ENCODE measurements at regions not wholly inside any gene's neighbourhood (a gene's known extent, or its start where the extent isn't known, plus 50 kb on each side); places are given as distances from the start of the nearest gene placed in this dataset.
"Not testable (repeated sequence)": the region's sequence is repeated elsewhere in the genome, so short reads cannot be mapped to it uniquely, and the experiment has no call there.

DNA sequence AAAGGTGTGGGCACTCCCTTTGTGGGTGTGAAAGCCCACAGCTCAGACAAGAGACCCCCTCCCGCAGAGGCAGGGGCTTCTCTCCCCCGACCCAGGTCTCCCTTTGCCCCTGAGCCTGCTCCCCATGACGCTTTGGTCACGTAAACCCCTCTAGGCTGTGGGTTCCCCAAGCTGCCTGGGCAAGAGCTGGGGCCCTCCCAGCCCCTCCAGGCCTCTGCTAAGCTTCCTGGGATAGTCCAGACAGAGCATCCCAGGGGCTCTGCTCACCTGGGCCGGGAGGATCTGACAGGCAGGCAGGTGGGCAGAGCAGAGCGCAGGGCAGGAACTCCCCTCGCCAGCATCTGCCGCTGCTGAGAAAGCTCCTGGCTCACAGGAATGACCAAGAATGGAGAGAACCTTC, 177.3 kb downstream of the BANP start:
- DNase-seq (ENCODE audit: low read depth, low spot score) = no peak

DNA sequence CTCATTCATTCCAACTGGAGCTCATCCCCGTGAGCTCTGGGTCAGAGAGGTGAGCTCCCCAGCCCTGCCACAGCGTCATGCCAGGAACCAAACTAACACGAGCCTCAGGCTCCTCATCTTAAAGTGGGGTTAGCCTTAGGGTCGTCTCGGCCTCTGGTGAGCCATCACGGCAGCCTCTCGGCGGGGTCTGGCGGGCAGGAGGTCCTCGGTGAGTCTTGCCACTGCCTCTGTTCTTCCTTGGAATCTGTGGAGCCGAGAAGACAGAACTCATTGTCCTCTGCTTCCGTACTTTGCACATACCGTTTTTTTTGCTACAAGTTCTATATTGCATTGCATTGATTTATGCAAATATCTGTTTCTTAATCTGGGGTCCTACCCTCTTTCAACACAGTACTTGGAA, 177.9 kb downstream of the BANP start:
- not testable (repeated sequence) for DNase-seq (ENCODE audit: low read depth, low spot score)

DNA sequence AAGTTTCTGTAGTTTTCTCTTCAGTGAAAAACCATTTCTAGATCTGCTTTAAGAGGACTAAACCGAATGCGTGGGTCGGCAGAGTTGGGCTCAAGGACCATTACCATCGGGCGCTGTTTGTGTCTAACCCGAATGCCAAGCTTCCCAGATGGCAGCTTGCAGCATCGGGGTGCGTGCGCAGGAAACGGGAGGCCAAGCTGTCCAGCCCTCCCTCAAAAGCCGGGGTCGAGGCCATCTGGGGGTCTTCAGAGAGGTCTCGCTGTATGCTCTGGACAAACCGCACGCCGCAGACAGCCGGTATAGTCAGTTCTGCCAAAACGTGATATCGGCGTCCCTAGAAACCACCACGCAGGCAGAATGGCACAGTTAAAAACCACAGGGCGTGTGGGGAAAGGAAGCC, 178.8 kb downstream of the BANP start:
- DNase-seq (ENCODE audit: low read depth, low spot score) = no peak

DNA sequence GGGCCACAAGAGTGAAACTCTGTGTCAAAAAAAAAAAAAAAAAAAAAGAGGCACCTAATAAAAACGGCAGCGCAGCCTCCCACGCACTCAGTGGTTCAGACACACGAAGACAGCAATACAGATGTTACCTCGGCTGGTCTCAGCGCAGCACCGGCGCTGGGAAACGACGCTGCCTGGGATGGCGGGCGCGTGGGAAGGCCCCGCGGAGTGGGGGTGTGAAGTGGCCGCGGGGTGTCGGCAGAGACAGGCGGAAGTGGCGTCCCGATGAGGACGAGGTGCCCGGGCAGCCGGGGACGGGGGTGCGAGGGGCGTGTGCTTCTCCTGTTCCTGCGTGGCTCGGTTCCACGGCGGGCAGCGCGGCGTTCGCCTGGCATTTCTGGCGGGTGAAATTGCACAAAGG, 179.4 kb downstream of the BANP start:
- DNase-seq (ENCODE audit: low read depth, low spot score) = no peak

DNA sequence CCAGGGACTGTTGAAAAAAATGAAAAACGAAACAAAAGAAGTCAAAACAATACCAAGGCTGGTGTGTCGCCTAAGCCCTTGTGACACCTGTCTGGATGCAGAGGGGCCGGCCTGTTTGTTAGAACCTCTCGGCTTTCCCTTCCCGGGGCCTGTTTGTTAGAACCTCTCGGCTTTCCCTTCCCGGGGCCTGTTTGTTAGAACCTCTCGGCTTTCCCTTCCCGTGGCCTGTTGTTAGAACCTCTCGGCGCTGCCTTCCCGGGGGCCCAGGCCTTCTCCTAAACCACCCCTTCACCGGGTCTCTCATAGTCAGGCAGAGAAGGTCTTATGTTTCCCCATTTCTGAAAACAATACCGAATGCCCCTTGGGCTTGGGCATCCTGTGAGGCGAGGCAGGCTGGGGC, 180.0 kb downstream of the BANP start:
- DNase-seq (ENCODE audit: low read depth, low spot score) = no peak

DNA sequence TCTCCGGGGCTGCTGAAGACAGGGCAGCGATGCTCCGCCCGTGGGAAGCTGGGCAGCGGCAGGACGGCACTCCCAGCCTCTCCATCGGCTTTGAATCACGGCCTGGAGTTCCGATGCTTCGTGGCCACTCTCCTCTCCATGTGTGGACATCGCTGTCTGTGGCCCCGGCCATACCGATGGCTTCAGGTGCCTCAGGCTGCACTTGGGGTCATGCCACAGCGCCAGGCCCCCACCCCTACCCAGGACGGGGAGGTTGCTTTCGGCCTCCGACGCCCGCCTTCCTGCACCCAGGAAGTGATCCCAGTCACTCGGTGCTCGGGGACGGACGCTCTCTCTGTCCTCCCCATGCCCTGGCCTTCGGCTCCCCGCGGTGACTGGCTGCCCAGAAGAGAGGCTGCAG, 180.7 kb downstream of the BANP start:
- DNase-seq (ENCODE audit: low read depth, low spot score) = no peak

DNA sequence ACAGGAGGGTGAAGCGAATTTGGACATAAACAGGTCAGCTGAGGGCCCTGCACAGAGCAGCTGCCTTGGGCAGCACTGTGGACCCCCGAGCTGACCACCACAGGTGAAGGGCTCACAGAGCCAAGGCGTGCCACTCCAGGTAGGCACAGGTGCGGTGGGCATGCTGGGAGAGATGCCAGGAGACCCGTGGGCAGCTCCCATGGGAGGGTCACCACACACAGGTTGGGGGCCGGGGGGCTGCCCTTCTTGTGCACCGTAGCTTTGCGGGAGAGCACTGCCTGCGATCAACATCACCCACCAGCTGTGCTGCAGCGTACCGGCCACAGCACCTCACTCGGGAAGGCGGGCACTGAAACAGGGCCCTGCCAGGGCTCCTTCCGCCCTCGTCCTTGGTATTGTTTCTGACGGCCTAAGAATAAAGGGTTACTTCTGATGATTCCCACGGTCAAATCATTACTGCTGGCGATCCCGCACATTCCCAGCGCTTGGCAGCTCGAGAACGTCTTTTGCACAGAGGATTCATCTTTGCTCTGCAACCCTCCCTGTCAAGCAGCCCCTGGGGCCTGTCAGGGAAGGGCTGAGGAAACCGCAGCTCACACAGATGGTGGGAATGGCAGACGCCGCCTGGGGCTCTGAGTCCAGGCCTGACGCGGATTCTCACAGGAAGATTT, 181.7 kb downstream of the BANP start:
- DNase-seq (ENCODE audit: low read depth, low spot score) = no peak

DNA sequence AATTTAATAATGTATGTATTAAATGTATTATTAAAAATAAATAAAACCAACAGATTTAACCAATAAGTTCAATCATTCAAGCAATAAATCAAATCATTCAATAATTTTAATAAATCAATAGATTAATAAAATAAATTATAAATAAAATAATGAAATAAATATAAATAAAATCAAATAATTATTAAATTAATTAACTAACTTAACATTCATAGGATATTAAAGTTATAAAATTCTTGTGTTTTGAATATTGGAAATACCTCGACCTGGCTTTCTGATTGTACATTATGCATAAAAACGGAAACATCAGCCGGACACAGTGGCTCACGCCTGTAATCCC, 182.2 kb downstream of the BANP start:
- DNase-seq (ENCODE audit: low read depth, low spot score) = no peak

DNA sequence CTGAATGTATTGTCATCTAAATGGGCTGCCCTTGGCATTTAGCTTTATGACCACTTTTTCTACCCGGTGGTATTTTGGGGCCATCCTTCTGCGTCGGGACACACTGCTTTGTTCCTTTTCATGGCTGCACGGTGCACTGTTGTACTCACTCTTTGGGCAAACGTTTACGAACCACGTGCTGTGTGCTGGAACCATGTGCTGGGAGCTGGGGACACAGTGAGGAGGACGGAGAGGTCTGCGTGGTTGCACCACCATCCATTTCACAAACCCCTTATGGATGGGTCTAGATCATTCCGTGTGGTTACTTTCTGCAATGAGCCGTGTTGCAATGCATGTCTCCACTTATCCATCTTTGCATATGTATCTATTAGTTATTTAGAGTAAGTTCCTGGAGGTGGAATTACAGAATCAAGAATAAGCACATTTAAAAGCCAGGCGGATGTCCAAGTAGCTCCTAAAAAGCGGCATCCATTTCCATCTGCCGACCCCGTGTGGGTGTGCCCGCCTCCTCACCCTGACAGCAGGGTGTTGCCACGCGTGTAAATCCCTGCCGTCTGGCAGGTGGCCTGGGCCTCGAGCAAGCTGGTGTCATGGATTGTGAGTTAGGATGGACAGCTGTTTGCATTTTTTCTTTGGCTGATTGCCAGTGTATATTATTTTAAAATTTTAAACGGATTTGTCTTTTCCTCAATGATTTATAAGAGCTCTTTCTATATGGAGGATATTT, 183.1 kb downstream of the BANP start:
- not testable (repeated sequence) for DNase-seq (ENCODE audit: low read depth, low spot score)

DNA sequence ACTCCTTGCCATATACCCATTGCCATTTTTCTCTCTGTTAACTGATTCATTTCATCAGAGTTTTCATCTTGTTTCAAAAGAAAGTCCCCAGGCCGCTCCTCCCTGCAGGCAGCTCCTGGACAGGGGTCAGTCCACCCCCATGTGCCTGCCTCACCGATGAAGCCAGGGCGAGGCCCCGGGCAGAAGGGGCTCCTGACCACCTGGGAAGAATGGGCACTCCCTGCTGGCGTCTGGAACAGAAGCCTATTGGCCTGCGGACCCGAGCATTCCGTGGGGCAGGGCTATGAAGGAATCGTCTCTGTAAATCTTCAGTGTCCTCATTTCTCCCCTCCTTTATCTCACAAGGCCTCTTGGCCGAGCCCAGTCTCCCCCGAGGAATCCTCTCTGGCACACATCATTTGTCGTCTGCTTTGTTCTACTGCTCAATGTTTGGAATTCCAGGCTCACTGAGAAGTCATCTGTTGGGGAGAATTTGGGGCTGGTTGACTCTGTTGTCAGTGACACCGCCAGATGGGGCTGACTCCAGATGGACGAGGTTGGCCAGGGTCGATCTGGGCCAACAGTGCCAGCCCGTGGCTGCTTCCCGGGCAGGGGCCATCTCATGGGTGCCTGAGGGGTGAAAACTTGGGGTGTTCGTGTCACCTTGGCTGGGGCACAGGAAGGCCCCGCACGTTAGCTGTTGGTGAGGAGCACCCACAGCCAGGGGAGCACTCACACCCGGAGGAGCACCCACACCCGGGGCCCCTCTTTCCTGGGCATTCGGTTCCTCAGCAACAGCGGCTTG, 183.9 kb downstream of the BANP start:
- DNase-seq (ENCODE audit: low read depth, low spot score) = not testable (repeated sequence)

DNA sequence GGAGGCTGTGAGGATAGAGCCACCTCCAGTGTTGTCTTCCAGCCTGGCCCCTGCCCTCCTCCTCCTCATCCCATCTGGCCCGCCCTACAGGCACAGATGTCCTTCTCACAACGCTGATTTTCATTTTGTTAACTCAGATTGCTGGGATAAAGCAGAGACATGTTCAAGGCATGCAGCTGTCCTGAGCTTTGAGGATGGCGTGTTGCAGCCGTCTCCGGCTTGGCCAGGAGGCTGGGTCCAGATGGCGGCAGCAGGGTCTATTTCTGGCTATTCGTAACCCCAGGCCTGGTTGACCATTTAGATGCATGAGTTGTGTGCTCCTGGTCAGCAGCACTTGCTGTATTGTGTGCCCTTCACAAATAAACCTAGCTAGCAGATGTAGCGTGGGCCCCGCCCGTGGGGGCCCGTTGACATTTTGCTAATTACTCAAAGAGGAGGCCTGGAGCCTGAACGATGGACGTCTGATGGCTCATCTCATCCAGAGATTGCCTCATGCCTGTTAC, 185.0 kb downstream of the BANP start:
- DNase-seq (ENCODE audit: low read depth, low spot score) = not testable (repeated sequence)

DNA sequence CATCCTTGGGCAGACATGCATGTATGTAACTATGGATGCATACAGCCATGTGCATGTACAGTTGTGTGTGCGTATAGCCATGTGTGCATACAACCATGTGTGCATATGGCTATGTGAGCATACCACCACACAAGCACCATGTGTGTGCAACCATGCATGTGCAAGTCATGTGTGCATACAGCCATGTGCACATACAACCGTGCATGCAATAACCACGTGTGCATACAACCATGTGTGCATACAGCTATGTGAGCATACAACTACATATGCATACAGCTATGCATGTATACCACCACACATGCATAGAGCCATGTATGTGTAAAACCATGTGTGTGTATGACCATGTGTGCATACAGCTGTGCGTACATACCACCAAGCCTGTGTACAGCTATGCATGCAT, 185.7 kb downstream of the BANP start:
- not testable (repeated sequence) for DNase-seq (ENCODE audit: low read depth, low spot score)

DNA sequence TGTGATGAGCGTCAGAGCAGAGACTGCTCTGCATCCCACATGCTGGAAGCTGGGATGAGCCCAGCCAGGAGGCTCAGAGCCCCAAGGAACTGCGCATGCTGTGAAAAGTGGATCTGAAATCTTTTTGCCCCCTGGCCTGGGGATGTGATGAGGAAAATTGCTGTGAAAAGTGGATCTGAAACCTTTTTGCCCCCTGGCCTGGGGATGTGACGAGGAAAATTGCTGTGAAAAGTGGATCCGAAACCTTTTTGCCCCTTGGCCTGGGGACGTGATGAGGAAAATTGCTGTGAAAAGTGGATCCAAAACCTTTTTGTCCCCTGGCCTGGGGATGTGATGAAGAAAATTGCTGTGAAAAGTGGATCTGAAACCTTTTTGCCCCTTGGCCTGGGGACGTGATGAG, 187.9 kb downstream of the BANP start:
- DNase-seq (ENCODE audit: low read depth, low spot score) = not testable (repeated sequence)

DNA sequence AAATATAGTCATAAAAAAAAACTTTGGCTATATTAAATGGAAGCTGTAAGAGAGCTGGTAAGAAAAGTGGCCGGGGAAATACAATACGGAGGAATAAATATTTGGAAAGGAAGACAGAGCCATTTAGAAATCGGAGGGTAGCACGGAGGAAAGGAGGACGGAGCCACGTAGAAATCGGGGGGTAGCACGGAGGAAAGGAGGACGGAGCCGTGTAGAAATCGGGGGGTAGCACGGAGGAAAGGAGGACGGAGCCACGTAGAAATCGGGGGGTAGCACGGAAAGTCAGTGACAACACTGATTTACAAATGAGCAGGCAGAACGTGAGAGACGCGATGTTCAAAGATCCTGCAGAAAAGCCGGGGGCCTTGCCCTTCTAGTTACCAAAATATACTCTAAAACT, 189.0 kb downstream of the BANP start:
- not testable (repeated sequence) for DNase-seq (ENCODE audit: low read depth, low spot score)

DNA sequence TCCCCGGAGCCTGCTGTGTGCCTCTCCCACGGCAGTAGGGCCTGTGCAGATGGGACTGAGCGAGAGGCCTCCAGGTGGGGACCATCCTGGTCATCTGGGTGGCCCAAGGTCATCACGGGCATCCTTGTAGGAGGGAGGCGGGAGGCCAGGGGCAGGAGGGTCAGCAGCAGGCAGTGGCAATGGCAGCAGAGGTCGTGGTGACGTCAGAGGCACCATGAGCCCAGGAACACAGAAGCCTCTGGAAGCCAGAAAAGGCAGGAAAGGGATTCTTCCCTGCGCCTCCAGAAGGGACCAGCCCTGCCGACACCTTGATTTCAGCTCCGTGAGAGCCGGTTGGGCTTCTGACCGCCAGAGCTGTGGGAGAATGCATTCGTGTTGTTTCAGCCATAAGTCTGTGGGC, 190.3 kb downstream of the BANP start:
- DNase-seq (ENCODE audit: low read depth, low spot score) = no peak

DNA sequence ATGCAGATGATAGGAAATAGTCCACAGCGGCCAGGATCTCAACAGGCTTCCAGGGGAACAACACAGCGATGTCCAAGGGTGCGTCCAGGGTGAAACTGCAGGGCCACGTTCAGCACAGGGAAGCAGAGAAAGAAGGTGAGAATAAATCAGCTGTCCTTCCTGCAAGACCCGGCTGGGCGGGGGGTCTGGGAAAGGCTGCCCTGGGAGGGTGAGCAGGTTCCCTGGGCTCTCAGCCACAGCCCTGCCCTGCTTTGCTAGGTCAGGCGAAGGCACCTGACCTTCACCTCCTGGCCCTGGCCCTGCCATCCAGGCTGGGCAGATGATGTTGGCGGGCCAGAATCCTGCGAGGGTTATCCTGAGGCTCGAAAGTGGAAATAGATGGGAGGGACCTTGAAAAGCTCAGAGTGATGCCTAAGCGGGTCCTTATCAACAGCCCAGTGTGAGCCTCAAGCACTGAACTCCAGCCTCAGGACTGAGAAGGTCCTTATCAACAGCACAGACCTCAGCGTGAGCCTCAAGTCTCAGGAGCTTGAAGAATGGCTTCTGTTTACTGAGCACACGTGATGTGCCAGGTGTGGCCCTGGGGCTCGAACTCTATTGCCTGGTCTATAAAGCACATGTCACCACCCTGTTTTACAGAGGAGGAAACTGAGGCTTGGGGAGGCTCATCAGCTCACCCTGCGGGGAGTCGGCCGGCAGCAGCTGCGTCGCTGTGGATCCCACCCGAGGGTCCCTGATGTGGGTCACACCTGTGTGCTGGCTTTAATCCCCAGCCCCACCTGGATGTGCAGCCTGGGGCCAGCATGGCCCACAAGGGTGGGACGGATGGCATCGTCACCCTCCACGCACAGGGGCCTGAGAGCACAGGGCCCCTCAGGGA, 191.1 kb downstream of the BANP start:
- DNase-seq (ENCODE audit: low read depth, low spot score) = not testable (repeated sequence)

DNA sequence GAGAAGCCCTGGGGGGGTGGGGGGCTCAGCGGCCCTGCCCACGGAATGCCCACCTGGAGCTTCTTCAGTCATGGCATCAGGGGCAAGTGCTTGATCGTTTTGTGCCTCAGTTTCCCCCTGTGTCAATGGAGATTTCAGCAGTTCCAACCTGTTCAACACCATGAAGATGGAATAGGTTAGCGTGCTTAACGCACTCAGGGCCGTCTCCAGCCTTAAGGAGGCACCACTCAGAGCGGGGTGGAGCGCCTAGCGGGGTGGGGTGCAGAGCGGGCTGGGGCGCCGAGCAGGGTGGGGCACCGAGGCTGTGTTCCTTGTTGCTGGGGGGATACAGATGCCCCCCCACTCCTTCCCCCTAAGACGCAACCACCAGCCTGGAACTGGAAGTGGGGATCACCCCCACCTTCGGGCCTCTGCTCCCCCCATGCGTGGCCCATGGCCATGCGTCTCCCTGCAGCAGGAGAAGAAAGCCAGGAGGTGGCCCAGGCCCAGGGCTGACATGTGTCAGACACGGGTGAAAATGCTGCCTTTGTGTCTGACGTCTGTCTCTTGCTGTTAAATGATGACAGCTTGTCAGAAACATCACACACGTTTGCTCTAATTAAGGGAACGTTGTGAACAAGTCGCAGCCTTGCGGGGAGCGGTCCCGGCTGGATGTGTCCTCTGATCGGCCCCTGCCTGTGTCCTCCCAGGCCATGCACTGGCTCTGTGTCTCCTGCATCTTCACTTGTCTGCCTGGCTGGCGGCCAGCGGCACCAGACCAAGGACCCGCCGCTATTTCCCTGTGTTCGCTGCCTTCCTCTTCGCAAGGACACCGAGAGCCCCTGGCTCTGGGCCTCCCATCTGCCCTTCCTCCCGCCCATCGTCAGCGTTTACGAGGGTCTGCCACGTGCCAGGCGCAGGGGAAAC, 192.1 kb downstream of the BANP start:
- DNase-seq (ENCODE audit: low read depth, low spot score) = not testable (repeated sequence)

DNA sequence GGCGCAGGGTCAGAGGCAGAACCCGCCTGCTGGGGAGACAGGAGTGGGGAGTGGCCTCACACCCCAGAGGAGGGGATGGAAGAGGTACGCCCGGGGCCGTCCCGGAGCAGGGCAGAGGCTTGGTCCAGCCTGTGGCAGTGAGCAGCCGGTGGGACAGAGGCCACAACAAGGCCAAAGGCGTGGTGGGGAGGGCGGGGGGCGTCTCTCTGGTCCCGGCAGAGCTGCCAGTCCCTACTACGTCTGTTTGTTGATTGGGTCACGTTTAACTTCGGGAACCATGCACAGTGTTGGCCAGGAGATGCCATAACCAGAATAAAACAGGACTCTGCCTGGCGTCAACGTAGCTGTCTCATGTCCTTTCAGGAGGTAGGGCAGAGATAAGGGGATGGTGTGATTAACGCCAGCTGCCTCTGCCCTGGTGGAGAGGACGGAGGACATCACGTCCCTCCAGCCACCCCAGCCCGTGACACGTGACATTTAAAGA, 192.8 kb downstream of the BANP start:
- DNase-seq (ENCODE audit: low read depth, low spot score) = no peak

DNA sequence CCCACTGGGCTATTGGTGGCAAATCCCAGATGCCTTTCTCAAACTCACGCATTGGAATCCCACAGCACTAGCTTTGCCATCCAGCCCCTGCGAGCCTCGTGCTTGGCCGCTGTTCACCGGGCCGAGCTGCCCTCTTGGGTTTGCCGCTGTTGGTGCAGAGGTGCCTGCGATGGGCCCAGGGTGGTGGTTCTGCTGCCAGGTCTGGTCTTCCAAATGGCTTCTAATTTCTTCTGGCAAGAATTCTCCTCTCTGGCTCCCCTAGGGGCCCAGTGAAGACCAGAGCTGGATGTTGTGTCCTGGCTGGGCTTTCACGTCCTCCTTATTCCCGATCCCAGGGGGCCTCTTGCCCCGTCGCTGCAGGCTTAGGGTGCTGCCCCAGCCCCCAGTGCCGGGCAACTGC, 194.1 kb downstream of the BANP start:
- DNase-seq (ENCODE audit: low read depth, low spot score) = not testable (repeated sequence)

DNA sequence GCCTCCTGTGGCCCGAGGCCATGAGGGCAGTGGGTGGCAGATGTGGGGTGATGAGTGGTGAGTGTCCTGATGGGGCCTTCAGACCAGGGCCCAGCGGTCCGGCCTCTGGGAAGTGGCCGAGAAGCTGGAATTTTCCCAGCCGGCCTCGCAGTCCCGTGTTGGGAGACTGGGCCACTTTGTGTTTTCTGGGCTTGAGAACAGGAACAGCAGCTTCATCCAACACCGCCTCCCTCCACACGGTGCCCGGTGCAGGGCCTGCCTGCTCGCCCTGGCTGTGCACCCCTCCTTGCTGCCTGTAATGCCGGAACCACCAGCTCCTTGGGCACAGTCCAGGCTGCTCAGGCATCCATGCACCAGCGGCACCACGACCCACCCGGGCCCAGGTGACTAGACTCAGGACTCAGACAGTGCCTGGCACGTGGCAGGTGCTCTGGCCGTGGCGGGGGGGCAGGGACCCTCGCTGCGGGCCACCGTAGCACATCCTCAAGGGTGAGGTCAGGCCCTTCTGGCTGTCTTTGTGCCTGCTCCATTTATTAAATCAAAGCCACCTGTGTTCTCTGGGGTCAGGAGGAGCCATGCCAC, 194.7 kb downstream of the BANP start:
- not testable (repeated sequence) for DNase-seq (ENCODE audit: low read depth, low spot score)
